ENCODE measurements at regions not wholly inside any gene's neighbourhood (a gene's known extent, or its start where the extent isn't known, plus 50 kb on each side); places are given as distances from the start of the nearest gene placed in this dataset.
"Not testable (repeated sequence)": the region's sequence is repeated elsewhere in the genome, so short reads cannot be mapped to it uniquely, and the experiment has no call there.

DNA sequence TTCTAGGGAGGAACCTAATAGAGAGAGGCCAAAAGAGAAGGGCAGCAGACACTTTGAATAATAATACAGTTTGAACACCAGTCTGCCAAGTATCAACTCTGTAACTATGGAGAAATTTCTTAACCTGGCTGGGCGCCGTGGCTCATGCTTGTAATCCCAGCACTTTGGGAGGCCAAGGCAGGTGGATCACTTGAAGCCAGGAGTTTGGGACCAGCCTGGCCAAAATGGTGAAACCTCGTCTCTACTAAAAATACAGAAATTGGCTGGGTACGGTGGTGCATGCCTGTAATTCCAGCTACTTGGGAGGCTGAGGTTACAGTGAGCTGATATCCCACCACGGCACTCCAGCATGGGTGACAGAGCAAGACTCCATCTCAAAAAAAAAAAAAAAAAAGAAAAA lies 663.9 kb downstream of the LMO4 start:
- not testable (repeated sequence) for TF ChIP-seq CTCF, EP300, POLR2A, POLR2AphosphoS5 (IDR thresholded peaks at IDR 0.05)

Data from suprapubic skin (tissue), 4 donors.